GM23338 (cell line): ENCODE measurements at regions not wholly inside any gene's neighbourhood (a gene's known extent, or its start where the extent isn't known, plus 50 kb on each side); places are given as distances from the start of the nearest gene placed in this dataset.

Experiments
- JUNB ChIP-seq: IDR thresholded peaks from one replicate; pipeline ENCODE4 v1.6.1; 2016; ENCODE audit warnings: antibody characterized with exemption; ENCODE audit not compliant: unreplicated experiment
- NANOG ChIP-seq: IDR thresholded peaks from 2 replicates; pipeline ENCODE4 v1.6.1; 2016; ENCODE audit warnings: antibody characterized with exemption, borderline replicate concordance
- POLR2AphosphoS5 ChIP-seq: IDR thresholded peaks from 2 replicates; pipeline ENCODE4 v1.6.1; 2016; ENCODE audit warnings: antibody characterized with exemption, low read depth
- REST ChIP-seq: IDR thresholded peaks from one replicate; pipeline ENCODE4 v1.6.1; 2018; ENCODE audit warnings: antibody characterized with exemption; ENCODE audit not compliant: unreplicated experiment
- STAT1 ChIP-seq: IDR thresholded peaks from one replicate; pipeline ENCODE4 v1.6.1; 2016; ENCODE audit warnings: antibody characterized with exemption; ENCODE audit not compliant: unreplicated experiment
- ZNF114 ChIP-seq: fragments of 250-450 bp; sonication (Bioruptor Pico); IDR thresholded peaks from 2 replicates; pipeline ENCODE4 v1.5.0; 2020; ENCODE audit warnings: mild to moderate bottlenecking, moderate library complexity
- ZNF462 ChIP-seq: fragments of 250-450 bp; sonication (Bioruptor Pico); IDR thresholded peaks from 2 replicates; pipeline ENCODE4 v1.5.0; 2020; ENCODE audit warnings: mild to moderate bottlenecking, moderate library complexity

GRCh38 chr16:65716737-65717700 is 595.2 kb upstream of the CDH11 start (continued):
- TF ChIP-seq REST (no peak), JUNB (no peak), NANOG (no peak), STAT1 (no peak), ZNF462 (CRISPR knock-in tag) (no peak), POLR2AphosphoS5 (no peak), ZNF114 (CRISPR knock-in tag) (no peak)
